Omental fat pad (tissue), 3 donors: ENCODE measurements at regions not wholly inside any gene's neighbourhood (a gene's known extent, or its start where the extent isn't known, plus 50 kb on each side); places are given as distances from the start of the nearest gene placed in this dataset.

Experiments
- ATAC-seq: fragments of 150-250 bp; one replicate; pipeline ENCODE4 v1.9.1; 2016; ENCODE audit warnings: mild to moderate bottlenecking, moderate library complexity; ENCODE audit not compliant: low FRiP score
- DNase-seq: peaks from one replicate; pipeline ENCODE4 v3.0.0-alpha.2; 2019; ENCODE audit warnings: low spot score
- CTCF ChIP-seq, 3 donors: fragments of 450-650 bp; IDR thresholded peaks; one replicate each; pipeline ENCODE4 v1.5.1; 2016 to 2017; ENCODE audit warnings: antibody characterized with exemption in 3 of 3, mild to moderate bottlenecking in 3 of 3, moderate library complexity in 2 of 3

GRCh38 chr20:23203310-23203709, 117.2 kb upstream of the CD93 start:
- DNase-seq, result no peak
- ATAC-seq, result no peak
- no peak for TF ChIP-seq CTCF (IDR thresholded peaks at IDR 0.05)

- no peak for DNase-seq
- TF ChIP-seq CTCF (IDR thresholded peaks at IDR 0.05), result no peak
- no peak for ATAC-seq
Measured at GRCh38 chr20:23201658-23202057, 115.5 kb upstream of the CD93 start.

- no peak for ATAC-seq
- TF ChIP-seq CTCF (IDR thresholded peaks at IDR 0.05), result no peak
- no peak for DNase-seq
Measured at GRCh38 chr20:23200914-23201313, 114.8 kb upstream of the CD93 start.

GRCh38 chr20:23200413-23200812, 114.3 kb upstream of the CD93 start:
- no peak for TF ChIP-seq CTCF (IDR thresholded peaks at IDR 0.05)
- DNase-seq (no peak), ATAC-seq (no peak)

GRCh38 chr20:23199356-23199755, 113.2 kb upstream of the CD93 start:
- DNase-seq, result no peak
- ATAC-seq, result no peak
- no peak for TF ChIP-seq CTCF (IDR thresholded peaks at IDR 0.05)

GRCh38 chr20:23198815-23199214, 112.7 kb upstream of the CD93 start:
- ATAC-seq (no peak), DNase-seq (no peak)
- TF ChIP-seq CTCF (IDR thresholded peaks at IDR 0.05), result no peak

- DNase-seq (no peak), ATAC-seq (no peak)
- no peak for TF ChIP-seq CTCF (IDR thresholded peaks at IDR 0.05)
Measured at GRCh38 chr20:23197836-23198235, 111.7 kb upstream of the CD93 start.
